GM18502 (cell line): ENCODE measurements at regions not wholly inside any gene's neighbourhood (a gene's known extent, or its start where the extent isn't known, plus 50 kb on each side); places are given as distances from the start of the nearest gene placed in this dataset.

Source experiments
- ATAC-seq: cut with Tn5 transposase; IDR thresholded peaks from one replicate; pipeline ENCODE4 v1.9.1; 2021; ENCODE audit warnings: mild to moderate bottlenecking; ENCODE audit not compliant: unreplicated experiment, poor library complexity

DNA sequence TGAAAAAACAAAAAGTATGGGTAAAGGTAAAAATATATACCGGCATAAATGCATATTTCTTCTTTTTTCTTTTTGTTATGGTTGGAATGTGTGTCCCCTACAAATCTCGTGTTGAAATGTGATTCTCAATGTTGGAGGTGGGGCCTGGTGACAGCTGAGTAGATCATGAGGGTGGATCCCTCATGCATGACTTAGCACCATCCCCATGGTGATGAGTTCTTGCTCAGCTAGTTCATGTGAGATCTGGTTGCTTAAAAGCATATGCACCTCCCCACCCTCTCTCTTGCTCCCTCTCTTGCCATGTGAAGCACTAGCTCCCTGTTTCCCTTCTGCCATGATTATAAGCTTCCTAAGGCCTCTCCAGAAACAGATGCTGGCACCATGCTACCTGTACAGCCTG lies 93.3 kb downstream of the HYCC1 start:
- no peak for ATAC-seq

DNA sequence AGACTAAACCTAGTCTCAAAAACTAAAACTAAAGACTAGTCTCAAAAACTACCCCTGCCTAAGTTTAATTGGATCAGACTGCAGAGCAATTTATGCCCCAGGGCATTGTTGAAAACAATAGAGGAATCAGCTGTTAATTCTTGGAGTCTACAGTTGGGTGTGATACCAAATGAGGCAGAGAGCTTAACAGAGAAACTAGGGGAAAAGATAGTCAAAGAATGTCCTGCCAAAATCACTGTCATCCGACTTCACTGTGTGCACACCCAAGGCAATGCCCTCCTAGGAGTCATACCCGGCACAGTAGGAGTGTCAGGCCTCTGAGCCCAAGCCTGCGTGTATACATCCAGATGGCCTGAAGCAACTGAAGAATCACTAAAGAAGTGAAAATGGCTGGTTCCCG lies 90.5 kb upstream of the TOMM7 start:
- no peak for ATAC-seq

DNA sequence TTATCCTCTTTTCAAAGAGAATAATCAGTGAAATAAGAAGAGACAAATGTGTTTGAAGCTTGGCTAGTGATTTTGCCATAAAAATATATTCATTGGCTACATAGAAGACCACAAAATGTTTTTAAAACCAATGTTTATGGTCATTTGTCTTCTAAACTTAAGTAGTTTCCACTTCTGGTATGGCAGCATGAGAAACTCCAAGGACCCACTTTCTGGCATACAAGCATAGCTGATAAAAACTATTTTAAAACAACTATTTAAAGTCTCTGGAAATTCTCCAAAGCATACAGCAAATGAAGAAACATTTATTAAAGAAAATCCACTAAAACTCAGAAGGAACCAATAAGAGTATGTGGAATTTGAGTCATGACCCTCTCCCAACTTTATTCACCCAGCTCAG lies 89.2 kb upstream of the TOMM7 start:
- ATAC-seq = no peak

DNA sequence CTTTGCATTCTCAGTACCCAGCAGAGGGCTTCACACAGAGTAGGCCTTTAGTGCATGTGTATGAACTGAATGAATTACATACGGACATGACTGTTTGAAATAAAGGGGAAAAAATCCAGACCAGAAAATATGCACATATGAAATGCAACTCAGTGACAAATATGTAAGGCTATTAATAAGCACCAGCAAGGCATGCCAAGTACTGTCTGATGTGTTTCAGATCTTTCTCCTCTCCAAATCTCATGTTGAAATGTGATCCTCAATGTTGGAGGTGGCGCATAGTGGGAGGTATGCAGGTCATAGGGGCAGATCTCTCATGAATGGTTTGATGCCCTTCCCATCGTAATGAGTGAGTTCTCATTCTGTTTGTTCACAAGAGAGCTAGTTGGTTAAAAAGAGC lies 87.3 kb upstream of the TOMM7 start:
- no peak for ATAC-seq

DNA sequence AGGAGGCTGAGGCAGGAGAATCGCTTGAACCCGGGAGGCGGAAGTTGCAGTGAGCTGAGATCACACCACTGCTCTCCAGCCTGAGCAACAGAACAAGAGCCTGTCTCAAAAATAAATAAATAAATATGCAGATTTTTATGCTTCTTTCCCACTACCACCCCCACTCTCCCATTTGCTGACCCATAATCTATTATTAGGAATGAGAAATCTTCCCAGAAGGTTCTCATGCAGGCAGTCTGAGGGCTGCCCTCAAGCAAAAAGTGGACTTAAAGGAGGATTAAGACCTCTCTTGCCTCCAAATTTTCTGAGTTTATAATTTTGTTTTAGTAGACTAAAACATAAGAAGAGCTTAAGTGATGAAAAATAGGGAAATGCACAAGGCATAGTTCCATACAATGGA lies 85.2 kb upstream of the TOMM7 start:
- no peak for ATAC-seq

DNA sequence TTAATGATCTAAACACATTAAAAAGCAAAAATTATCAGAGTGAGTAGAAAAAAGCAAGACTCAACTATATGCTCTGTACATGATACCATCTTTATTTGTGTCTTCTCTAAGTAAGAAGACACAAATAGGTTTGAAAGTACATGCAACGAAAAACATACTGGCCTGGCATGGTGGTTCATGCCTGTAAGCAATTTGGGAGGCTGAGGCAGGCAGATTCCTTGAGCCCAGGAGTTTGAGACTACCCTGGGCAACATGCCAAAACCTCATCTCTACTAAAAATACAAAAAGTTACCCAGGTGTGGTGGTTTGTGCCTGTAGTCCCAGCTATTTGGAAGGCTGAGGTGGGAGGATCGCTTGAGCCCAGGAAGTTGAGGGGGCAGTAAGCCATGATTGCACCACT lies 78.1 kb upstream of the TOMM7 start:
- ATAC-seq = no peak

DNA sequence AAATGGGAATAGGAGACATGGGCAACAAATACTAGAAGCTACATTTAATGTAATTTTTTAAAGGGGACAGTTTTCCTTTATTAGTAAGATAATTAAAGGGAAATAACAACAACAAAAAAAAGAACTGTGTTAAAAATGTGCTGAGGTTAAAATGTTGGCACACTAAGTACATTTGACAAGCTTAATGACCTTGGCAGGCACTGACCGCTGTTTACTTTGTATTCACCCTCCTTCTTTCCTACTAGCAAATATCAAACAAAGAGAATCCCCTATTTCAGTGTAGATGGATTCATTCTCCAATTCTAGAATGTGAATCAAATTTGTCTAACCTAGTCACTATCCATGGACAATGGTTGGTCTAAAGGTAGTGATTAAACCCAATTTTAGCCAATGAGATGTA lies 77.5 kb upstream of the TOMM7 start:
- ATAC-seq = no peak

DNA sequence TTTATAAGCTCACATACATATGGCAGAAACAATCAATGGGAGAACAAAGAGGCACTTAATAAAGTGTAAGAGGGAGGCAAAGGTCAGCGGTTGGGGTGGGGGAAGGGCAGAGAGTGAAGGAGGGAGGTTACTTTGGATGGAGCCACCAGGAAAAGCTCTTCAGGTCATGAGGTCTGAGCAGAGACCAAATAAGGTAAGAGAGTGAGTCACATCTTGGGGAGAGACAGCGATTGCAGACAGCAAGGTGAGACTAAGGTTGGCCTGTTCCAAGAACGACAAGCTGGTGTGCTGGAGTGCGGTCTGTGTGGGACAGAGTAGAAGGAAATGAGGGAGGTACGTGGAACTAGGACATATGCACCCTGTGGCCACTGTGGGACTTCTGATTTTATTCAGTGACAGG lies 74.3 kb upstream of the TOMM7 start:
- no peak for ATAC-seq

DNA sequence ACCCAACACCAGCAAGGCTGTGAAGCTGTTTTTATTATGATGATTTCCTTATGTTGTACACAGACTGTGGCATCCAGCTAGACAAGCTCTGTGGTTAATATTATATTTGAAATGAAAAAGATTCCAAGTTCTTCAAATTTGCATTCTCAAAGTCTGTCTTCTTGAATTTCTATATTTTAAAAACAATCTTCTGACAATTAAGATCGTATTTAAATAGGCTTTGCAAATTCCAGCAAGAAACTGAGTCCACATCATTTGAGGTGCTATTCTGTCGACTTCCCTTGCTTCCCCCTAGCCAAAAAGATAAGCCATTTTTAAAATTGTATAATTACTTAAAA lies 73.1 kb upstream of the TOMM7 start:
- ATAC-seq = no peak

DNA sequence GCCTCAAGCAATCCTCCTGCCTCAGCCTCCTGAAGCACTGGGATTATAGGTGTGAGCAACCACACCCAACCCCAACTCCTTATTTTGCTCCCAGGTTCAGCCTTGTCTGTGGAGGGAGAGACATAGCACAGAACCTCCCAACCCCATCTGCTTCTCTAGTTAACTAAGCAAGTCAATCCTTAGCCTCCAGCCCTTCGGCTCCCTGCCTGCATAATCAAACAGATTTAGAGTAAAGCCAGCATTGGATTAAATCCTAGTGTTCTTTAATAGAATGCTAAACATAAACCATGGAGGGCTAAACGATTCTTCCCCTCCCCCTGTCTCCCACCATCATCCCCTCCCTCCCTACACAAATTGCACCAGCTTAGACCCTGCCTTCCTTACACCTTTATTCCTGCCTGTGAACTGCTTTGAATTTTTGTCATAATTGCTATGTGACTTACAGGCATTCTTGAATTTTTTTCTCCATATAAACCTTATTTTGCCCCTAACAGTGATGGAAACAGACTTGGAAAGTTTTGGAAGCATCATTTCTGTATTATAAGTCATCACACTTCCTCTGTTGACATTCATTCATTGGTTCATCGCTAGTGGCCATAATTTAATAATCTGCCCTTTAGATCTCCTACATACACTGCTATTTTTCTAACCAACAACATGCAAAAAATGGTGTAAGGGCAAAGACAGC lies 72.6 kb upstream of the TOMM7 start:
- no peak for ATAC-seq

DNA sequence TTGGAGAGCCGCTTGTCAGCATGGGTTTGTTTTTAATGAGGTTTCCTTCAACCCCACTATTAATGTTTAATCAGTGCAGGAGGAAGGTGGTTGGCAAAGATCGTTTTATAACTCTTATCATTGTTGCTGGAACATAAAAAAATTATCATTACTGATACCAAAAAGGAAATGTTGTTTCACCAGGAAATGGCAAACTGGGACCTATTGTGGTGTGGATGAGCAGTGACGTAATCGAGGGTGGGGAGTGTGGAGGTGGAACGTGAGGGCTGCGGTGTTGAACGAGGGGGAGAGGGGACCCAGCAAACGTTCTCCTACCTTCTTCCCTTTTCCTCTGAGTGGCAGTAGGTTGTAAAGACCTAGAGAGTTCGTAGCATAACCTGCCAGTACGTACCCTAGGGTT lies 71.9 kb upstream of the TOMM7 start:
- ATAC-seq = no peak

DNA sequence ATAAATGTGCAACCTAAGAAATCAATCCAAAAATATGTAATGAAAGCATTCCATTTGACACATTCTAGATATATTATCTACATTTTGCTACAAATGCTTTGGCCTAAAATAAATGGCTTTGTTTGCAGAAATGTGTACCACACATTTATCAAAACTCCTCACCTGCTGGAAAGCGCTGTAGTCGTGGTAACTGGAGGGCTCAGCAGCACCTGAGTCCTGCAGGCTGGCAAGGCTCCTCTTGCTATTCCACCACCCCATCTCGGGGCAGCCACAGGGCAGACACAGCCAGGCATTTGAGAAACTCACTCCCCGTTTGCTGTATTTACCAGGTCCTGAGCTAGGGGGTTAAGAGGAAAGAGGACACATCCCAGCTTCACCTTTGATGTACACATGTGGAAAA lies 68.1 kb upstream of the TOMM7 start:
- no peak for ATAC-seq

DNA sequence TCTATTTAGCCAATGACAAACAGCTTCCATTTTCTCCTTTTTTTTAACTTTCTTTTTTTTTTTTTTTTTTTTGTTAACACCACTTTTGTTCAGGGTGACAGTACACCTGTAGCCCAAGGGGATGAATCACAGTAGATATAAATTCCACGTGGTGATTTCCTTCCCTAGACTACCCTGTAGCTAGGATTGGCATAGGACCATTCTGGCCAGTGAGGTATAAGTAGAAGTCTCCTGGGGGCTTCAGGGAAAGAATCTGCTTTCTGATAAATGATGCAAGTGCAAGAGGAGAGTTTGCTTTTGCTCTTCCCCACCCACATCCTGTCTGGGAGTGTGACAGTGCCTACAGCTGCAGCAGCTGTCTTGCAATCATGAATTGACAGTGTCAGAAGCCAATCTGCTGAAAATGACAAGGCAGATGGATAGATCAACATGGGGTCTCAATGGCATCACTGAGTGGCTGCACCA lies 63.2 kb upstream of the TOMM7 start:
- ATAC-seq = peak; percentile 94

DNA sequence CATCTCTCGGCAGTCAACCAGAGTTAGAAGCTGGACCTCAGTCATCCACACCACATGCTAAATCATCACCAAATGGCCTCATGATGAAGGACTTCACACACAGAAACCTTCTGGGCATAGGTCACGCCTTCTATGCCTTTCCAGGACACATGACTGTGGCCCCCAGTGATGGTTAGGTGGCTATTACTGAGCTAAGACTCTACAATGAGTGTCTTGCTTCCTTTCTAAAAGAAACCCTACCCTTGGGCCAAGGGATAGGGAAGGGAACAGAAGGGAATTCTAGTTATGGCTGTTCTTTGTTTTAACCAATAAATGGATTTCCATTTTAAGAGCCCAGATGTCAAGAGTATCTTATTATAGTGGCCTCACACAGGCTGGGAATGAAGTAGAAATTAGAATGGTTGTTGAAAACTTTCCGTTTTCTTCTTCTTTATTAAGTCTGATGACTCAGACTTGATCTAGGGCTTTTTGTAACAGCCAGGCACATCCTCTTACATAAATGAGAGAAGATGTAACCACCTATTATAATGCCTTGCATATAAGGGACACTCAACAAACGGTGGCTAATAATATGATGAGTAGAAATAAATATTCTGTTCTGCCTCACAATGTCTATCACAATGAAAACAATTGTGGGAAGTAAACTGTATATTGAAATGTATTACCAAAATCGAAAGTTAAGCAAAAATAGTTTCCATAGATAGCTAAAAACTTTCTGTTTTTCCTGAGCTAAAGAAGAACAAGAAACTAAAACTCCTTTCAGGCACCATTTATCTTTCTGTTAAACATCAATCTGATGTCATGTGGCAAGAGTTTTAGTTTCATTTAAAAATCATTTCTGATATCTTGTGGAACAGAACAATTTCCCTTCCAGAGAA lies 62.5 kb upstream of the TOMM7 start:
- peak; percentile 51 for ATAC-seq

DNA sequence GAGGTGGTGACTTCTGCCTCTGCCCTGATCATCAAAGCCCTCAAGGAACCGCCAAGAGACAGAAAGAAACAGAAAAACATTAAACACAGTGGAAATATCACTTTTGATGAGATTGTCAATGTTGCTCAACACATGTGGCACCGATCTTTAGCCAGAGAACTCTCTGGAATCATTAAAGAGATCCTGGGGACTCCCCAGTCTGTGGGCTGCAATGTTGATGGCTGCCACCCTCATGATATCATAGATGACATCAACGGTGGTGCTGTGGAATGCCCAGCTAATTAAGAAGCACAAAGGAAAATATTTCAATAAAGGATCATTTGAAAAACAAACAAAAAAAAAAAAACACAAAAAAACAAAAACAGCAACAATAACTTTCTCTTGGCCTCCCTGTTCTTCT lies 59.5 kb upstream of the TOMM7 start:
- ATAC-seq = no peak

DNA sequence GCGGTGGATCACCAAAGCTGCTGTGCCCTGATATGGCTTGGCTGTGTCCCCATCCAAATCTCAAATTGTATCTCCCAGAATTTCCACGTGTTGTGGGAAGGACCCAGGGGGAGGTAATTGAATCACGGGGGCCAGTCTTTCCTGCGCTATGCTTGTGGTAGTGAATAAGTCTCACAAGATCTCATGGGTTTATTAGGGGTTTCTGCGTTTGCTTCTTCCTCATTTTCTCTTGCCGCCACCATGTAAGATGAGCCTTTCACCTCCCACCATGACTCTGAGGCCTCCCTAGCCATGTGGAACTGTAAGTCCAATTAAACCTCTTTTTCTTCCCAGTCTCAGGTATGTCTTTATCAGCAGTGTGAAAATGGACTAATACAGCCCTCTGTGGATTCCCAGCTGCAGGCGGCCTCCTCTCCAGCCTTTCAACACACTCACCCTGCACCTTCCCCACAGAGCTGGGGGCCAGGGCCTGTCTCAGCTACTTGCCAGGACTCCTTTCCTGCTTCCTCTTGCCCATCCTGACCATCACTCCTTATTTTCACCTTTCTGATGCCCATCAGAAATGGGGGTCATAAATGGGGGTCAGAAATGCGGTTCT lies 57.2 kb upstream of the TOMM7 start:
- ATAC-seq = no peak

DNA sequence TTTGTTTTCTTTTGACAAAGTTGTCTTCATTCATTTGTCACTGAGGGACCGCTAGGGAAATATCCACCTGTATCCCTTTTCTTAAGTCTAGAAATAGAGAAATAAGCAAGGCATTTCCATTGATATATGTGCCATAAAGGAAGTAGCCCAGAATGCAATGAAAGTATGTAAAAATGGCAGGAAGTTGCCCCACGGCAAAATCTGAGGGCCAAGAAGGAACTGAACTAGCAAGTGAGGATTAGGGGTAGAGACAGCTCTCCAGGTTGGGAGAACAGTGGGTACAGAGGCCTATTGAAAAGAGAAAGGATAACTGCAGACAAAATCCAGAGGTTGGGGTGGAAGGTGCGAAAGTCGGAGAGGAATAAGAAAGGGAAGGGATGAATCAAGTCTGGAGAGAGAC lies 56.6 kb upstream of the TOMM7 start:
- no peak for ATAC-seq

DNA sequence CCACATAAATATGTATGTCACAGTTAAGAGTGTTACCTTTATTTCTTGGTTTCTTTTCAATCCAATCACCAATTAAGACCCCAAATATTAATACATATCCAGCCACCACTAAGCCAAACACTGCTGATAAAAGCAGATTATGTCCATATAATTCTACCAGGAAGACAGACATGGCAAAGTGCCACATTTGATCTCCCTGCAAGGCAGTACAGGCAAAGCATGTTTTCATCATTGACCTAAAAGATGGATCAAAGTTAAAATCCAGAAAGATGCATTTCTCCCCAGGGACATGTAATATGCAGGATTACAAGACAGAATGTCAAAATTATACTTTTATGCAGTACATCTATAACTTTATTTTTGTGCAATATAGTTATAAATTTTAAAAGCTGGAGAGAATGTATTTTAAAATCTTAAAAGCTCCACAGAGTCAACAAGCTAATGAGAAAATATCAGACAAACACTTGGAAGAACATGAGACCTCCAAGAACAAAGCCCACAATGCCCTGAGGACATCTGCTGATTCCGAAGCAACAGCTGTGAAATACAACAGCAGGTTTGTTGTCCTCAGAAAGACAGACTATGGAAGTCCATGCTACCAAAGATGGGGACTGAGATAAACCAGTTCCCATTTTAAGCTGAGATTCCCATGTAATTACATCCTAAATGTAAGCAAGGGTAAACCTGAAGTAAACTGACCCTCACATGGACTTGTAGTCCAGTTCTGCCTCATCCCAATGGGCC lies 54.5 kb upstream of the TOMM7 start:
- no peak for ATAC-seq

DNA sequence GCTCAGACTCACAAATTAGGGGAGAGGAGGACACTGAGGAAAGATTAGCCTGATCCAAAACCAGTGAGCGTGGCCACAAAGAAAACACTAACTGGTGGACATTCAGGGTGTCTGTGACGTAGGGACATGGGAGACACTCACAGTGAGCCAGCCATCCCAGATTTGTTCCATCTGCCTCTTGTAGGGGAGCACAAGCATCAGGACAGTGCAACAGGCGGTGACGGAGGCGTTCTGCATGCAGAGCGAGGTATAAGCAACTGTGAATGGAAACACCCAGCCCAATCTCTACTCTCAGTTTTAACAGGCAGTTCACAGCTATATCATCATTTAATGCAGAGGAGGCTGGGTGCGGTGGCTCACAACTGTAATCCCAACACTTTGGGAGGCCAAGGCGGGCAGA lies 52.8 kb upstream of the TOMM7 start:
- no peak for ATAC-seq

DNA sequence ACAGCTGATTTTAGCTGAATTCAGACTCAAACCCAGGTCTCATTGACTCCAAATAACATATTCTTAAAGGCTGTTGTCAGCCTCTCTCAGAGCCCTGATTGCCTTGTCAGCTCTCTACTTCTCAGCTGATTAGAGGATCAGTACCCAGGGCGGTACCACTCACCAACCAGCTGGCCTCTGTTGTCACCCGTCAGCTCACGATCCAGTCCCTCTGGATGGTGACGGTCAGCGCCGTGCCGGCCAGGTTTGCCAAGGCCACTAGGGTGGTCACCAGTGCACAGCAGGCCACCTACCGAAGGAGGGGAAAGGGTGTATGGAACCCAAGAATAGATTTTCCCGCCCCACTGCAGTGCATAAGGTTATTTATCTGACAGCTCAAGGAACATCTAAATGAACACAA lies 52.3 kb upstream of the TOMM7 start:
- no peak for ATAC-seq
